PC-9 (cell line): ENCODE measurements at regions not wholly inside any gene's neighbourhood (a gene's known extent, or its start where the extent isn't known, plus 50 kb on each side); places are given as distances from the start of the nearest gene placed in this dataset.

ENCODE experiments used
- BruUV-seq: library from RNA; stranded (reverse); fragments of 400-500 nt; replicated peaks from 2 replicates; lab custom pipeline; 2021; lab: Mats Ljungman, UMichigan
- CTCF ChIA-PET: fragments of 300-600 bp; sonication (Branson Sonifier 250); formaldehyde crosslinking; loops from one replicate; lab custom pipeline; 2022; ENCODE audit warnings: antibody characterized with exemption; lab: Charles Lee
- POLR2A ChIA-PET: fragments of 300-600 bp; sonication (Branson Sonifier 250); formaldehyde crosslinking; loops from one replicate; lab custom pipeline; 2022; ENCODE audit warnings: antibody characterized with exemption; ENCODE audit not compliant: unreplicated experiment; lab: Charles Lee
- DNase-seq, 2 experiments: peaks; one replicate each; pipeline versions ENCODE4 v3.0.0 to v3.0.0-alpha.2; 2015 to 2022; ENCODE audit warnings: mixed read lengths in 1 of 2
- H2AFZ ChIP-seq: fragments of 200-600 bp; sonication (generic); 2 replicates; pipeline ENCODE4 v1.8.1; 2017; ENCODE audit warnings: antibody characterized with exemption
- H3F3A ChIP-seq: fragments of 200-600 bp; sonication (generic); 2 replicates; pipeline ENCODE4 v1.8.1; 2017; ENCODE audit warnings: antibody characterized with exemption, mild to moderate bottlenecking, low read depth; ENCODE audit not compliant: insufficient read depth
- H3K27ac ChIP-seq: fragments of 200-600 bp; sonication (generic); 2 replicates; pipeline ENCODE4 v1.6.1; 2016; ENCODE audit warnings: mixed run types
- H3K27me3 ChIP-seq: fragments of 200-600 bp; sonication (generic); 2 replicates; pipeline ENCODE4 v1.6.1; 2016; ENCODE audit warnings: low read depth, mixed run types; ENCODE audit not compliant: insufficient read depth
- H3K36me3 ChIP-seq: fragments of 200-600 bp; sonication (generic); 2 replicates; pipeline ENCODE4 v1.6.1; 2016; ENCODE audit warnings: low read depth, mixed run types
- H3K4me1 ChIP-seq: fragments of 200-600 bp; sonication (generic); replicated peaks from 2 replicates; pipeline ENCODE4 v1.6.1; 2016; ENCODE audit warnings: mixed run types; ENCODE audit not compliant: insufficient read depth
- H3K4me2 ChIP-seq: fragments of 200-600 bp; sonication (generic); 2 replicates; pipeline ENCODE4 v1.6.1; 2017; ENCODE audit warnings: mixed run types
- H3K4me3 ChIP-seq: fragments of 200-600 bp; sonication (generic); 2 replicates; pipeline ENCODE4 v1.6.1; 2016; ENCODE audit warnings: mixed run types
- H3K79me2 ChIP-seq: fragments of 200-600 bp; sonication (generic); 2 replicates; pipeline ENCODE4 v1.6.1; 2017; ENCODE audit warnings: low read depth, mixed run types
- H3K9me2 ChIP-seq: fragments of 200-600 bp; sonication (generic); 2 replicates; pipeline ENCODE4 v1.8.1; 2017; ENCODE audit warnings: mild to moderate bottlenecking; ENCODE audit not compliant: insufficient read depth
- H3K9me3 ChIP-seq: fragments of 200-600 bp; sonication (generic); 2 replicates; pipeline ENCODE4 v1.8.1; 2016; ENCODE audit warnings: low read depth; ENCODE audit not compliant: insufficient read depth
- H4K20me1 ChIP-seq: fragments of 200-600 bp; sonication (generic); 2 replicates; pipeline ENCODE4 v1.8.1; 2017; ENCODE audit not compliant: insufficient read depth
- EZH2 ChIP-seq: fragments of 200-600 bp; sonication (generic); IDR thresholded peaks from 2 replicates; pipeline ENCODE4 v1.8.0; 2017; ENCODE audit warnings: antibody characterized with exemption, low read depth
- intact Hi-C: fragments of 100-400 bp; cut with micrococcal nuclease; formaldehyde crosslinking; loops from one replicate; pipeline ENCODE4 v1.10.0; 2022; ENCODE audit not compliant: unreplicated experiment
- TF ChIP-seq, protein P1 (sequence below): fragments of 200-600 bp; sonication (generic); conservative IDR thresholded peaks from 2 replicates; pipeline ENCODE4 v1.6.1; 2017; ENCODE audit warnings: mixed run types, antibody characterized with exemption, mild to moderate bottlenecking, moderate library complexity

DNA sequence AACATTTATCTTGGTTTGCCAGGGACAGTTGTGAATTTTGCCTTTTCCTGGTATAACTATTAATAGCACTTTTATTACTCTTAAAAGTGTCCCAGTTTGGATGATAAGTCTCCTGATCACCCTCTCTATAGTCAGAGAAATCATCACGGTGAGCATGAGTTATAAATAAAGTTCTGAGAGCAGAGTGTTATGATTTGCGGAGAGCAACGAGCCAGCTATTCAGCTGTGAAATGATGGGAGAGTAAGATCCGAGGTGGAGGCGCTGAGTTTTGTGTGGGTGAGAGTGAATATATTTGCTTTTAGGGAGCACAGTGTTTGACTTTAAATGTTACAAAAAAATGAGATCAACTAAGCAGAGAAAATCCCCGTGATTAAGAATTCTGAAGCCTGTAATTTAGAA is 179.6 kb downstream of the DSC3 start:
- Histone ChIP-seq H3K4me3 (no peak overlapping the region), H3K36me3 (no peaks in the 10 kb centered on the region), H3F3A (no peaks in the 10 kb centered on the region), H3K9me2 (no peaks in the 10 kb centered on the region), H3K27ac (no peak overlapping the region), H3K4me2 (no peak overlapping the region), H3K4me1 (no peaks in the 10 kb centered on the region), H3K27me3 (no peaks in the 10 kb centered on the region), H2AFZ (no peak overlapping the region), H3K9me3 (no peaks in the 10 kb centered on the region), H4K20me1 (no peaks in the 10 kb centered on the region), H3K79me2 (no peaks in the 10 kb centered on the region)
- intact Hi-C loops: no loop called here
- TF ChIP-seq, protein P1, sequence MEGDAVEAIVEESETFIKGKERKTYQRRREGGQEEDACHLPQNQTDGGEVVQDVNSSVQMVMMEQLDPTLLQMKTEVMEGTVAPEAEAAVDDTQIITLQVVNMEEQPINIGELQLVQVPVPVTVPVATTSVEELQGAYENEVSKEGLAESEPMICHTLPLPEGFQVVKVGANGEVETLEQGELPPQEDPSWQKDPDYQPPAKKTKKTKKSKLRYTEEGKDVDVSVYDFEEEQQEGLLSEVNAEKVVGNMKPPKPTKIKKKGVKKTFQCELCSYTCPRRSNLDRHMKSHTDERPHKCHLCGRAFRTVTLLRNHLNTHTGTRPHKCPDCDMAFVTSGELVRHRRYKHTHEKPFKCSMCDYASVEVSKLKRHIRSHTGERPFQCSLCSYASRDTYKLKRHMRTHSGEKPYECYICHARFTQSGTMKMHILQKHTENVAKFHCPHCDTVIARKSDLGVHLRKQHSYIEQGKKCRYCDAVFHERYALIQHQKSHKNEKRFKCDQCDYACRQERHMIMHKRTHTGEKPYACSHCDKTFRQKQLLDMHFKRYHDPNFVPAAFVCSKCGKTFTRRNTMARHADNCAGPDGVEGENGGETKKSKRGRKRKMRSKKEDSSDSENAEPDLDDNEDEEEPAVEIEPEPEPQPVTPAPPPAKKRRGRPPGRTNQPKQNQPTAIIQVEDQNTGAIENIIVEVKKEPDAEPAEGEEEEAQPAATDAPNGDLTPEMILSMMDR: no peak
- no peak for TF ChIP-seq EZH2
- DNase-seq: no peak
- CTCF ChIA-PET: no interaction called here
- POLR2A ChIA-PET: no interaction called here
- no TSS peak for BruUV-seq

DNA sequence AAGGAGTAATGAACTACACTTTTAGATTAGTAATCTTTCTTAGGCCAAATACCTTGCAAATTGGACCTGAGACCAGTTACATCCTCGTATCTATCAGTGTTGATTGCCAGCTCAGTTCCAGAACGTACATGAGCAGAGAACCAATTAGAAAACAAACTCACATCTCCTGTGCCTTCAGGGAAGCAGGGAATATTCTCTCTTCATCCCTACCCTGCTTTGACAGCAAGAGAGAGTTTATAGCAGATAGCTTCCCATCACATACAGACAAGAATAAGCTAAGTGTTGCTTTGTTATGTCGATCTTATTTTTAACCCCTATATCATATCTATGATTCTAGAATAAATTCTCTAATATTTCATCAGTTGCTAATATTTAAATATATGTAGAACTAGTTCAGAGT is 181.8 kb downstream of the DSC3 start:
- no TSS peak for BruUV-seq
- intact Hi-C loops: no loop called here
- POLR2A ChIA-PET: no interaction called here
- no peaks in the 10 kb centered on the region for H3F3A ChIP-seq
- no peaks in the 10 kb centered on the region for H3K27me3 ChIP-seq
- H3K27ac ChIP-seq: no peak overlapping the region
- H2AFZ ChIP-seq: no peak overlapping the region
- no peak for DNase-seq
- no peaks in the 10 kb centered on the region for H3K79me2 ChIP-seq
- H3K4me3 ChIP-seq: no peak overlapping the region
- no peaks in the 10 kb centered on the region for H4K20me1 ChIP-seq
- H3K9me2 ChIP-seq: no peaks in the 10 kb centered on the region
- no peaks in the 10 kb centered on the region for H3K9me3 ChIP-seq
- CTCF ChIA-PET: no interaction called here
- H3K36me3 ChIP-seq: no peaks in the 10 kb centered on the region
- H3K4me1 ChIP-seq: no peaks in the 10 kb centered on the region
- H3K4me2 ChIP-seq: no peak overlapping the region
- TF ChIP-seq, protein P1: no peak
- TF ChIP-seq EZH2: no peak

DNA sequence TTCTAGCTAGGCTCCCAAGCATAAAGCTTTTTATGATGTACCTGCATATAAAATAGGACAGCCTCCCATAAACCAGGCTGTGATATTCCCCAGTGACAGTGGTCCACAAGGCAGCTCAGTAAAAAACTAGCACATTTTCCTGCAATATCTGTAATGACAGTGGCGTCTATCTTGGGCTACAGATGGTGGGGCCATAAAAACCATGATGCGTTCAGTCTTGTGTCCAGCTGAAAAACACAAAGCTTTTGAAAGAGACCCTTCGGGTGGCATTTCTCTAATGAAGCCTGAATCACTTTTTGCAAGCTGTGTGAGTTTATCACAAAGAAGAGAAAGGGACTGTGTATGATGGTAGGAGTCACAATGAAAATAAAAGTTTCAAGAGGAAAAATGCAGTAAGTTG is 183.5 kb downstream of the DSC3 start:
- CTCF ChIA-PET: no interaction called here
- Histone ChIP-seq H3K4me1 (no peaks in the 10 kb centered on the region), H3K79me2 (no peaks in the 10 kb centered on the region), H3K4me3 (no peak overlapping the region), H3K4me2 (no peak overlapping the region), H3K27ac (no peak overlapping the region), H4K20me1 (no peaks in the 10 kb centered on the region), H3K9me2 (no peaks in the 10 kb centered on the region), H3K36me3 (no peaks in the 10 kb centered on the region), H2AFZ (no peak overlapping the region), H3F3A (no peaks in the 10 kb centered on the region), H3K27me3 (no peaks in the 10 kb centered on the region), H3K9me3 (no peaks in the 10 kb centered on the region)
- no TSS peak for BruUV-seq
- intact Hi-C loops: no loop called here
- TF ChIP-seq, protein P1: no peak
- no peak for TF ChIP-seq EZH2
- no peak for DNase-seq
- POLR2A ChIA-PET: no interaction called here
